ENCODE measurements at regions not wholly inside any gene's neighbourhood (a gene's known extent, or its start where the extent isn't known, plus 50 kb on each side); places are given as distances from the start of the nearest gene placed in this dataset.

- TF ChIP-seq CTCF (IDR thresholded peaks at IDR 0.05; ENCODE audit: poor library complexity) (no peak), EZH2phosphoT487 (IDR thresholded peaks at IDR 0.05; ENCODE audit: low read depth, severe bottlenecking, unreplicated experiment) (no peak), EZH2 (IDR thresholded peaks at IDR 0.05; ENCODE audit: borderline replicate concordance) (no peak)
Measured at GRCh38 chr3:102102394-102102793, 253.1 kb downstream of the NFKBIZ start.
